H1 (cell line): ENCODE measurements at regions not wholly inside any gene's neighbourhood (a gene's known extent, or its start where the extent isn't known, plus 50 kb on each side); places are given as distances from the start of the nearest gene placed in this dataset.

ENCODE experiments used
- CTCF ChIA-PET: fragments of 300-600 bp; sonication (Branson Sonifier 250); formaldehyde crosslinking; loops from one replicate; lab custom pipeline; 2021; ENCODE audit not compliant: partially characterized antibody; lab: Charles Lee
- POLR2A ChIA-PET: fragments of 300-600 bp; sonication (Branson Sonifier 250); formaldehyde crosslinking; loops from one replicate; lab custom pipeline; 2021; ENCODE audit warnings: inconsistent platforms; ENCODE audit not compliant: partially characterized antibody; lab: Charles Lee
- DNase-seq, 2 experiments: peaks; one replicate each; pipeline versions ENCODE4 v3.0.0 to v3.0.0-alpha.2; 2010 to 2022; ENCODE audit warnings: low spot score in 2 of 2, low read depth in 1 of 2, mixed read lengths in 1 of 2
- FAIRE-seq: peaks from 2 replicates; lab custom pipeline; 2011; peaks lifted over from hg19 to GRCh38; lab: Jason Lieb, UNC
- H2AFZ ChIP-seq: 2 replicates; pipeline ENCODE4 v1.8.1; 2012; ENCODE audit warnings: low read length, inconsistent platforms
- H2AK5ac ChIP-seq: 2 replicates; pipeline ENCODE4 v1.6.1; 2013; ENCODE audit warnings: low read depth, low read length
- H2BK120ac ChIP-seq: replicated peaks from 2 replicates; pipeline ENCODE3; 2013; ENCODE audit warnings: low read depth, low read length, inconsistent platforms
- H2BK12ac ChIP-seq: 2 replicates; pipeline ENCODE4 v1.6.1; 2013; ENCODE audit warnings: low read depth, low read length
- H2BK15ac ChIP-seq: 2 replicates; pipeline ENCODE4 v1.6.1; 2013; ENCODE audit warnings: low read length
- H2BK20ac ChIP-seq: 2 replicates; pipeline ENCODE4 v1.6.1; 2013; ENCODE audit warnings: low read length
- H2BK5ac ChIP-seq: 2 replicates; pipeline ENCODE4 v1.6.1; 2013; ENCODE audit warnings: low read depth, low read length
- H3K14ac ChIP-seq: 2 replicates; pipeline ENCODE4 v1.6.1; 2013; ENCODE audit warnings: inconsistent platforms; ENCODE audit not compliant: insufficient read length
- H3K18ac ChIP-seq: 2 replicates; pipeline ENCODE4 v1.6.1; 2013; ENCODE audit warnings: low read length; ENCODE audit errors: extremely low read depth
- H3K23ac ChIP-seq: 2 replicates; pipeline ENCODE4 v1.6.1; 2013; ENCODE audit warnings: inconsistent platforms; ENCODE audit not compliant: insufficient read length
- H3K23me2 ChIP-seq: 2 replicates; pipeline ENCODE4 v1.6.1; 2013; ENCODE audit warnings: low read depth, low read length
- H3K27ac ChIP-seq: 2 replicates; pipeline ENCODE4 v1.6.1; 2011; ENCODE audit warnings: low read depth, low read length, inconsistent platforms
- H3K27me3 ChIP-seq, 4 experiments: replicated peaks in 1 of 4; 1 replicate in 1 of 4; 2 replicates in 3 of 4; pipeline versions ENCODE4 v1.6.1 to v1.8.1; 2011 to 2013; ENCODE audit warnings: low read length in 3 of 4, mild to moderate bottlenecking in 3 of 4, inconsistent platforms in 2 of 4, mixed read lengths in 2 of 4, moderate library complexity in 1 of 4; ENCODE audit not compliant: control insufficient read depth in 3 of 4, insufficient read depth in 3 of 4; ENCODE audit errors: extremely low read depth in 1 of 4
- H3K36me3 ChIP-seq, 4 experiments: 2 replicates each; pipeline versions ENCODE4 v1.6.1 to v1.8.1; 2011 to 2013; ENCODE audit warnings: mild to moderate bottlenecking in 4 of 4, low read length in 3 of 4, moderate library complexity in 2 of 4, control low read depth in 1 of 4, inconsistent platforms in 1 of 4; ENCODE audit not compliant: insufficient read depth in 4 of 4, control insufficient read depth in 2 of 4
- H3K4ac ChIP-seq: replicated peaks from 2 replicates; pipeline ENCODE3; 2013; ENCODE audit warnings: low read length, low read depth, mixed read lengths, inconsistent platforms; ENCODE audit not compliant: insufficient read length
- H3K4me1 ChIP-seq, 4 experiments: replicated peaks in 1 of 4; 1 replicate in 1 of 4; 2 replicates in 3 of 4; pipeline versions ENCODE4 v1.6.1 to v1.8.1; 2011 to 2013; ENCODE audit warnings: low read length in 3 of 4, inconsistent platforms in 2 of 4, mixed read lengths in 1 of 4; ENCODE audit not compliant: insufficient read depth in 4 of 4, control insufficient read depth in 3 of 4
- H3K4me2 ChIP-seq, 2 experiments: 2 replicates each; pipeline versions ENCODE4 v1.6.1 to v1.8.1; 2011 to 2013; ENCODE audit warnings: low read depth in 2 of 2, low read length in 2 of 2, control low read depth in 1 of 2, inconsistent platforms in 1 of 2, mild to moderate bottlenecking in 1 of 2; ENCODE audit not compliant: insufficient read depth in 1 of 2
- H3K4me3 ChIP-seq, 4 experiments: fragments of 200-600, 300-600 bp in 1 of 4; sonication (generic), shearing (Covaris generic), sonication (Bioruptor Twin) in 1 of 4; 2 replicates each; pipeline versions ENCODE4 v1.5.1 to v1.8.1; 2011 to 2016; ENCODE audit warnings: low read length in 4 of 4, low read depth in 3 of 4, control low read depth in 2 of 4, inconsistent platforms in 2 of 4, mild to moderate bottlenecking in 2 of 4, mixed read lengths in 1 of 4, moderate library complexity in 1 of 4; ENCODE audit not compliant: insufficient read depth in 2 of 4; ENCODE audit errors: extremely low read depth in 1 of 4
- H3K56ac ChIP-seq: replicated peaks from 2 replicates; pipeline ENCODE3; 2013; ENCODE audit warnings: low read depth, mild to moderate bottlenecking, mixed read lengths, low read length, inconsistent platforms; ENCODE audit not compliant: insufficient read length
- H3K79me1 ChIP-seq: 2 replicates; pipeline ENCODE4 v1.6.1; 2013; ENCODE audit warnings: low read depth, low read length, control low read depth
- H3K79me2 ChIP-seq, 2 experiments: 2 replicates each; pipeline versions ENCODE4 v1.6.1 to v1.8.1; 2012 to 2013; ENCODE audit warnings: low read length in 2 of 2, mild to moderate bottlenecking in 2 of 2, inconsistent platforms in 1 of 2; ENCODE audit not compliant: insufficient read depth in 2 of 2, control insufficient read depth in 1 of 2
- H3K9ac ChIP-seq, 4 experiments: replicated peaks in 1 of 4; 1 replicate in 1 of 4; 2 replicates in 3 of 4; pipeline versions ENCODE4 v1.6.1 to v1.8.1; 2011 to 2013; ENCODE audit warnings: low read depth in 3 of 4, low read length in 3 of 4, control low read depth in 2 of 4, mild to moderate bottlenecking in 2 of 4, moderate library complexity in 2 of 4, inconsistent platforms in 1 of 4; ENCODE audit errors: extremely low read depth in 1 of 4
- H3K9me3 ChIP-seq, 2 experiments: 2 replicates each; pipeline versions ENCODE4 v1.6.1 to v1.8.1; 2012 to 2013; ENCODE audit warnings: mild to moderate bottlenecking in 2 of 2, moderate library complexity in 2 of 2, control low read depth in 1 of 2, inconsistent platforms in 1 of 2, low read depth in 1 of 2, low read length in 1 of 2, mixed read lengths in 1 of 2; ENCODE audit not compliant: insufficient read depth in 2 of 2
- H4K20me1 ChIP-seq, 2 experiments: replicated peaks in 1 of 2; 2 replicates each; pipeline versions ENCODE3 to v1.8.1; 2011 to 2013; ENCODE audit warnings: inconsistent platforms in 2 of 2, low read length in 2 of 2, mild to moderate bottlenecking in 1 of 2; ENCODE audit not compliant: insufficient read depth in 2 of 2, control insufficient read depth in 1 of 2
- H4K5ac ChIP-seq: 2 replicates; pipeline ENCODE4 v1.6.1; 2013; ENCODE audit warnings: low read length, low read depth, mixed read lengths, inconsistent platforms; ENCODE audit not compliant: insufficient read length
- H4K8ac ChIP-seq: 2 replicates; pipeline ENCODE4 v1.8.0; 2013; ENCODE audit warnings: mild to moderate bottlenecking, moderate library complexity, low read length, inconsistent platforms; ENCODE audit not compliant: insufficient read depth; ENCODE audit errors: extremely low read depth
- H4K91ac ChIP-seq: replicated peaks from 2 replicates; pipeline ENCODE3; 2013; ENCODE audit warnings: low read length, mixed read lengths, inconsistent platforms; ENCODE audit not compliant: insufficient read length
- POU5F1 ChIP-seq: IDR thresholded peaks from 2 replicates; pipeline ENCODE4 v1.6.1; 2011; ENCODE audit warnings: low read depth, mild to moderate bottlenecking, low read length, moderate library complexity
- WGBS, 2 experiments: shearing (Covaris generic) in 1 of 2; methylation state at CpG; one replicate each; pipeline versions ENCODE4 v1.1.6 to v1.1.7; 2013 to 2015; ENCODE audit warnings: low lambda C conversion rate in 2 of 2, mixed read lengths in 2 of 2, inconsistent platforms in 1 of 2, low coverage in 1 of 2, missing lambda C conversion rate in 1 of 2; ENCODE audit not compliant: insufficient replicate concordance in 2 of 2, insufficient coverage in 1 of 2, insufficient read length in 1 of 2; ENCODE audit errors: extremely low coverage in 1 of 2, missing lambda C conversion rate in 1 of 2; 5-methylcytosine and 5-hydroxymethylcytosine counted together

- no peaks in the 10 kb centered on the region for H3K79me2 ChIP-seq
- H3K23me2 ChIP-seq = no peaks in the 10 kb centered on the region
- H2BK20ac ChIP-seq = no peak overlapping the region
- H2BK15ac ChIP-seq = no peak overlapping the region
- no peak overlapping the region for H3K4me2 ChIP-seq
- H3K9me3 ChIP-seq = no peaks in the 10 kb centered on the region
- H3K14ac ChIP-seq = no peak overlapping the region
- no peak overlapping the region for H3K4me3 ChIP-seq
- H2AK5ac ChIP-seq = no peak overlapping the region
- H3K79me1 ChIP-seq = no peaks in the 10 kb centered on the region
- no peak overlapping the region for H4K5ac ChIP-seq
- CTCF ChIA-PET = interaction anchor here (1.1 to 1.7 kb wide), 2 partner anchors 11 to 72 kb away, joined by 3 to 4 read pairs; no protein-coding TSS in a partner anchor
- H3K4me1 ChIP-seq = no peaks in the 10 kb centered on the region
- no peak overlapping the region for H2BK12ac ChIP-seq
- POLR2A ChIA-PET = no interaction called here
- no peak overlapping the region for H3K18ac ChIP-seq
- no peak overlapping the region for H3K4ac ChIP-seq
- H3K27ac ChIP-seq = no peak overlapping the region
- no peak overlapping the region for H4K8ac ChIP-seq
- 44% methylated on average over 2 of the region's 2 CpGs; no CpG with 5 or more reads in 1 of the 2 experiments for WGBS, 2 experiments
- no peaks in the 10 kb centered on the region for H4K20me1 ChIP-seq
- H3K27me3 ChIP-seq = no peaks in the 10 kb centered on the region
- no peak overlapping the region for H2AFZ ChIP-seq
- no peak overlapping the region for H3K23ac ChIP-seq
- FAIRE-seq = peak; percentile 45
- no peaks in the 10 kb centered on the region for H3K36me3 ChIP-seq
- no peak overlapping the region for H3K56ac ChIP-seq
- H2BK5ac ChIP-seq = no peak overlapping the region
- no peak overlapping the region for H4K91ac ChIP-seq
- DNase-seq = no peak
- no peak overlapping the region for H2BK120ac ChIP-seq
- no peak overlapping the region for H3K9ac ChIP-seq
- peak; percentile 78 for TF ChIP-seq POU5F1
These were observed 492.1 kb downstream of the CDH8 start for GRCh38 chr16:61544165-61544564.
